ENCODE measurements at regions not wholly inside any gene's neighbourhood (a gene's known extent, or its start where the extent isn't known, plus 50 kb on each side); places are given as distances from the start of the nearest gene placed in this dataset.

- TF ChIP-seq CTCF (IDR thresholded peaks at IDR 0.05) = no peak
These were observed 122.8 kb upstream of the COL5A2 start for GRCh38 chr2:189302274-189302948.

- TF ChIP-seq CTCF (IDR thresholded peaks at IDR 0.05) = no peak
These were observed 124.8 kb upstream of the COL5A2 start for GRCh38 chr2:189304360-189304759.

- TF ChIP-seq CTCF (IDR thresholded peaks at IDR 0.05) = no peak
These were observed 125.9 kb upstream of the COL5A2 start for GRCh38 chr2:189305291-189305943.

- TF ChIP-seq CTCF (IDR thresholded peaks at IDR 0.05) = no peak
These were observed 127.0 kb upstream of the COL5A2 start for GRCh38 chr2:189306525-189306924.

- TF ChIP-seq CTCF (IDR thresholded peaks at IDR 0.05) = no peak
These were observed 128.7 kb upstream of the COL5A2 start for GRCh38 chr2:189308056-189308790.

- no peak for TF ChIP-seq CTCF (IDR thresholded peaks at IDR 0.05)
These were observed 129.8 kb upstream of the COL5A2 start for GRCh38 chr2:189309331-189309730.

- no peak for TF ChIP-seq CTCF (IDR thresholded peaks at IDR 0.05)
These were observed 129.1 kb upstream of the WDR75 start for GRCh38 chr2:189312211-189312610.
